ENCODE measurements at regions not wholly inside any gene's neighbourhood (a gene's known extent, or its start where the extent isn't known, plus 50 kb on each side); places are given as distances from the start of the nearest gene placed in this dataset.
A peak's percentile ranks its signal among the peaks of the same experiment; 100 is the strongest.

GRCh38 chr1:22273686-22274681 is 131.1 kb upstream of the WNT4 start:
- CTCF ChIA-PET (ENCODE audit: partially characterized antibody): no interaction called here
- intact Hi-C loops (cut with micrococcal nuclease): no loop called here

GRCh38 chr1:22275167-22275566 is 132.3 kb upstream of the WNT4 start:
- H3K4me3 Mint-ChIP-seq: no peak overlapping the region
- H3K36me3 ChIP-seq (ENCODE audit: insufficient read depth, low read length): no peaks in the 10 kb centered on the region
- H3K36me3 Mint-ChIP-seq: no peaks in the 10 kb centered on the region
- CTCF ChIA-PET (ENCODE audit: partially characterized antibody): no interaction called here
- no peak overlapping the region for H3K27ac Mint-ChIP-seq
- H3K9me3 ChIP-seq (ENCODE audit: control insufficient read depth in 1 of 2, low read length in 2 of 2): no peaks in the 10 kb centered on the region
- H3K27me3 Mint-ChIP-seq: peaks cover 11 to 21% of the 10 kb centered on the region in 2 donors
- no peak for DNase-seq
- H3K4me1 ChIP-seq (ENCODE audit: insufficient read depth, low read length): no peaks in the 10 kb centered on the region
- POLR2A ChIA-PET (ENCODE audit: partially characterized antibody): no interaction called here
- H3K4me3 ChIP-seq (ENCODE audit: low read length in 2 of 2): no peak overlapping the region
- no peaks in the 10 kb centered on the region for H3K4me1 Mint-ChIP-seq
- H3K27ac ChIP-seq (ENCODE audit: low read depth, low read length): no peak overlapping the region
- peaks cover 0 to 7% (median under 1%) of the 10 kb centered on the region in 8 donors for H3K9me3 Mint-ChIP-seq
- H3K27me3 ChIP-seq (ENCODE audit: insufficient read depth, low read length): no peaks in the 10 kb centered on the region
- intact Hi-C loops (cut with micrococcal nuclease): no loop called here

More at GRCh38 chr1:22273686-22274681, 131.1 kb upstream of the WNT4 start:
- POLR2A ChIA-PET (ENCODE audit: partially characterized antibody): no interaction called here
- Mint-ChIP-seq H3K36me3 (no peaks in the 10 kb centered on the region), H3K27ac (no peak overlapping the region), H3K4me1 (no peaks in the 10 kb centered on the region), H3K9me3 (peaks cover 0 to 1% (median 0%) of the 10 kb centered on the region in 8 donors), H3K27me3 (peaks cover 11 to 19% of the 10 kb centered on the region in 2 donors), H3K4me3 (no peak overlapping the region)
- no peaks in the 10 kb centered on the region for H3K27me3 ChIP-seq (ENCODE audit: insufficient read depth, low read length)
- no peaks in the 10 kb centered on the region for H3K9me3 ChIP-seq (ENCODE audit: control insufficient read depth in 1 of 2, low read length in 2 of 2)
- DNase-seq: no peak
- no peaks in the 10 kb centered on the region for H3K36me3 ChIP-seq (ENCODE audit: insufficient read depth, low read length)
- no peak overlapping the region for H3K4me3 ChIP-seq (ENCODE audit: low read length in 2 of 2)
- no peak overlapping the region for H3K27ac ChIP-seq (ENCODE audit: low read depth, low read length)
- no peaks in the 10 kb centered on the region for H3K4me1 ChIP-seq (ENCODE audit: insufficient read depth, low read length)

GRCh38 chr1:22275626-22276395 is 132.9 kb upstream of the WNT4 start:
- peaks cover 11 to 19% of the 10 kb centered on the region in 2 donors for H3K27me3 Mint-ChIP-seq
- Histone ChIP-seq H3K27me3 (ENCODE audit: insufficient read depth, low read length) (no peaks in the 10 kb centered on the region), H3K27ac (ENCODE audit: low read depth, low read length) (no peak overlapping the region), H3K4me3 (ENCODE audit: low read length in 2 of 2) (no peak overlapping the region), H3K36me3 (ENCODE audit: insufficient read depth, low read length) (no peaks in the 10 kb centered on the region), H3K9me3 (ENCODE audit: control insufficient read depth in 1 of 2, low read length in 2 of 2) (no peaks in the 10 kb centered on the region), H3K4me1 (ENCODE audit: insufficient read depth, low read length) (no peaks in the 10 kb centered on the region)
- peaks cover 0 to 7% (median under 1%) of the 10 kb centered on the region in 8 donors for H3K9me3 Mint-ChIP-seq
- intact Hi-C loops (cut with micrococcal nuclease): no loop called here
- H3K4me3 Mint-ChIP-seq: no peak overlapping the region
- H3K4me1 Mint-ChIP-seq: no peaks in the 10 kb centered on the region
- peak in 2 of 5 donors; percentile 13 to 15 for DNase-seq
- POLR2A ChIA-PET (ENCODE audit: partially characterized antibody): no interaction called here
- CTCF ChIA-PET (ENCODE audit: partially characterized antibody): no interaction called here
- no peak overlapping the region for H3K27ac Mint-ChIP-seq
- H3K36me3 Mint-ChIP-seq: no peaks in the 10 kb centered on the region

- DNase-seq: no peak
- Histone ChIP-seq H3K9me3 (ENCODE audit: control insufficient read depth in 1 of 2, low read length in 2 of 2) (no peaks in the 10 kb centered on the region), H3K27me3 (ENCODE audit: insufficient read depth, low read length) (no peaks in the 10 kb centered on the region), H3K4me3 (ENCODE audit: low read length in 2 of 2) (no peak overlapping the region), H3K27ac (ENCODE audit: low read depth, low read length) (no peak overlapping the region), H3K36me3 (ENCODE audit: insufficient read depth, low read length) (no peaks in the 10 kb centered on the region), H3K4me1 (ENCODE audit: insufficient read depth, low read length) (no peaks in the 10 kb centered on the region)
- CTCF ChIA-PET (ENCODE audit: partially characterized antibody): no interaction called here
- intact Hi-C loops (cut with micrococcal nuclease): no loop called here
- H3K4me3 Mint-ChIP-seq: no peak overlapping the region
- no peaks in the 10 kb centered on the region for H3K4me1 Mint-ChIP-seq
- peaks cover 11 to 21% of the 10 kb centered on the region in 2 donors for H3K27me3 Mint-ChIP-seq
- POLR2A ChIA-PET (ENCODE audit: partially characterized antibody): no interaction called here
- no peaks in the 10 kb centered on the region for H3K36me3 Mint-ChIP-seq
- H3K9me3 Mint-ChIP-seq: peaks cover 0 to 7% (median under 1%) of the 10 kb centered on the region in 8 donors
- H3K27ac Mint-ChIP-seq: no peak overlapping the region
Observed at GRCh38 chr1:22276396-22276748, 133.5 kb upstream of the WNT4 start.

- Histone ChIP-seq H3K27ac (ENCODE audit: low read depth, low read length) (no peak overlapping the region), H3K4me3 (ENCODE audit: low read length in 2 of 2) (no peak overlapping the region), H3K4me1 (ENCODE audit: insufficient read depth, low read length) (no peaks in the 10 kb centered on the region), H3K27me3 (ENCODE audit: insufficient read depth, low read length) (no peaks in the 10 kb centered on the region), H3K9me3 (ENCODE audit: control insufficient read depth in 1 of 2, low read length in 2 of 2) (no peaks in the 10 kb centered on the region), H3K36me3 (ENCODE audit: insufficient read depth, low read length) (no peaks in the 10 kb centered on the region)
- H3K4me3 Mint-ChIP-seq: no peak overlapping the region
- intact Hi-C loops (cut with micrococcal nuclease): no loop called here
- POLR2A ChIA-PET (ENCODE audit: partially characterized antibody): no interaction called here
- no peaks in the 10 kb centered on the region for H3K36me3 Mint-ChIP-seq
- H3K27ac Mint-ChIP-seq: no peak overlapping the region
- CTCF ChIA-PET (ENCODE audit: partially characterized antibody): no interaction called here
- H3K9me3 Mint-ChIP-seq: peaks cover 0 to 7% (median under 1%) of the 10 kb centered on the region in 8 donors
- no peaks in the 10 kb centered on the region for H3K4me1 Mint-ChIP-seq
- DNase-seq: no peak
- H3K27me3 Mint-ChIP-seq: peaks cover 11 to 23% of the 10 kb centered on the region in 2 donors
Observed at GRCh38 chr1:22277662-22278061, 134.8 kb upstream of the WNT4 start.

GRCh38 chr1:22279735-22280134 is 136.8 kb upstream of the WNT4 start:
- Mint-ChIP-seq H3K36me3 (no peaks in the 10 kb centered on the region), H3K9me3 (peaks cover 0 to 7% (median under 1%) of the 10 kb centered on the region in 8 donors), H3K27ac (no peak overlapping the region), H3K27me3 (peaks cover 22 to 26% of the 10 kb centered on the region in 2 donors), H3K4me3 (no peak overlapping the region), H3K4me1 (no peaks in the 10 kb centered on the region)
- Histone ChIP-seq H3K4me3 (ENCODE audit: low read length in 2 of 2) (no peak overlapping the region), H3K27me3 (ENCODE audit: insufficient read depth, low read length) (no peaks in the 10 kb centered on the region), H3K4me1 (ENCODE audit: insufficient read depth, low read length) (no peaks in the 10 kb centered on the region), H3K27ac (ENCODE audit: low read depth, low read length) (no peak overlapping the region), H3K9me3 (ENCODE audit: control insufficient read depth in 1 of 2, low read length in 2 of 2) (no peaks in the 10 kb centered on the region), H3K36me3 (ENCODE audit: insufficient read depth, low read length) (no peaks in the 10 kb centered on the region)
- ChIA-PET POLR2A (ENCODE audit: partially characterized antibody) (no interaction called here), CTCF (ENCODE audit: partially characterized antibody) (interaction anchor here (0.7 kb wide), 1 partner anchor 13 kb away, joined by 3 read pairs; no protein-coding TSS in a partner anchor)
- intact Hi-C loops (cut with micrococcal nuclease): no loop called here
- DNase-seq: no peak

GRCh38 chr1:22280526-22280925 is 137.6 kb upstream of the WNT4 start:
- H3K36me3 Mint-ChIP-seq: no peaks in the 10 kb centered on the region
- no peak overlapping the region for H3K4me3 ChIP-seq (ENCODE audit: low read length in 2 of 2)
- ChIA-PET POLR2A (ENCODE audit: partially characterized antibody) (no interaction called here), CTCF (ENCODE audit: partially characterized antibody) (interaction anchor here (0.7 kb wide), 1 partner anchor 14 kb away, joined by 3 read pairs; no protein-coding TSS in a partner anchor)
- intact Hi-C loops (cut with micrococcal nuclease): no loop called here
- H3K27me3 Mint-ChIP-seq: peaks cover 22 to 26% of the 10 kb centered on the region in 2 donors
- H3K27ac Mint-ChIP-seq: no peak overlapping the region
- H3K27ac ChIP-seq (ENCODE audit: low read depth, low read length): no peak overlapping the region
- H3K4me1 ChIP-seq (ENCODE audit: insufficient read depth, low read length): no peaks in the 10 kb centered on the region
- H3K9me3 Mint-ChIP-seq: peaks cover 0 to 7% (median under 1%) of the 10 kb centered on the region in 8 donors
- DNase-seq: no peak
- H3K4me1 Mint-ChIP-seq: no peaks in the 10 kb centered on the region
- H3K36me3 ChIP-seq (ENCODE audit: insufficient read depth, low read length): no peaks in the 10 kb centered on the region
- H3K9me3 ChIP-seq (ENCODE audit: control insufficient read depth in 1 of 2, low read length in 2 of 2): no peaks in the 10 kb centered on the region
- H3K4me3 Mint-ChIP-seq: no peak overlapping the region
- no peaks in the 10 kb centered on the region for H3K27me3 ChIP-seq (ENCODE audit: insufficient read depth, low read length)

Measured in CD4-positive, alpha-beta memory T cell (primary cell).